ENCODE measurements at regions not wholly inside any gene's neighbourhood (a gene's known extent, or its start where the extent isn't known, plus 50 kb on each side); places are given as distances from the start of the nearest gene placed in this dataset.

GRCh38 chr1:171422511-171422910 is 62.8 kb upstream of the PRRC2C start:
- Histone ChIP-seq H3K4me2 (no peak overlapping the region), H3K9me2 (ENCODE audit: insufficient read depth) (no peaks in the 10 kb centered on the region), H3K4me3 (no peak overlapping the region), H3K36me3 (ENCODE audit: low read depth) (no peaks in the 10 kb centered on the region), H4K20me1 (ENCODE audit: insufficient read depth) (no peaks in the 10 kb centered on the region), H3K79me2 (ENCODE audit: low read depth) (no peaks in the 10 kb centered on the region), H3K9me3 (ENCODE audit: insufficient read depth, low read depth) (no peaks in the 10 kb centered on the region), H3K4me1 (replicated peaks; ENCODE audit: insufficient read depth) (no peaks in the 10 kb centered on the region), H3K27ac (no peak overlapping the region), H3K27me3 (ENCODE audit: insufficient read depth, low read depth) (no peaks in the 10 kb centered on the region), H3F3A (ENCODE audit: insufficient read depth, low read depth) (no peaks in the 10 kb centered on the region), H2AFZ (no peak overlapping the region)
- ChIA-PET CTCF (no interaction called here), POLR2A (ENCODE audit: unreplicated experiment) (no interaction called here)
- TF ChIP-seq EZH2 (IDR thresholded peaks at IDR 0.05; ENCODE audit: low read depth) = no peak
- TF ChIP-seq CTCF (conservative IDR thresholded peaks at IDR 0.05) = no peak
- no peak for DNase-seq
- no TSS peak for BruUV-seq (replicated peaks)
- intact Hi-C loops (cut with micrococcal nuclease; ENCODE audit: unreplicated experiment) = no loop called here

- H3K27me3 ChIP-seq (ENCODE audit: insufficient read depth, low read depth) = no peaks in the 10 kb centered on the region
- H3K9me3 ChIP-seq (ENCODE audit: insufficient read depth, low read depth) = no peaks in the 10 kb centered on the region
- ChIA-PET POLR2A (ENCODE audit: unreplicated experiment) (no interaction called here), CTCF (no interaction called here)
- TF ChIP-seq CTCF (conservative IDR thresholded peaks at IDR 0.05) = no peak
- no peak for TF ChIP-seq EZH2 (IDR thresholded peaks at IDR 0.05; ENCODE audit: low read depth)
- H3K27ac ChIP-seq = no peak overlapping the region
- H3K4me2 ChIP-seq = no peak overlapping the region
- no peak overlapping the region for H3K4me3 ChIP-seq
- DNase-seq = peak in 1 of 2 experiments; percentile 8
- H3K9me2 ChIP-seq (ENCODE audit: insufficient read depth) = no peaks in the 10 kb centered on the region
- no peaks in the 10 kb centered on the region for H3K4me1 ChIP-seq (replicated peaks; ENCODE audit: insufficient read depth)
- 0 out of 2 replicates have a peak overlapping the region, but pooled peaks have one; percentile 40 for H2AFZ ChIP-seq
- no peaks in the 10 kb centered on the region for H3K79me2 ChIP-seq (ENCODE audit: low read depth)
- intact Hi-C loops (cut with micrococcal nuclease; ENCODE audit: unreplicated experiment) = no loop called here
- H4K20me1 ChIP-seq (ENCODE audit: insufficient read depth) = no peaks in the 10 kb centered on the region
- H3K36me3 ChIP-seq (ENCODE audit: low read depth) = no peaks in the 10 kb centered on the region
- H3F3A ChIP-seq (ENCODE audit: insufficient read depth, low read depth) = no peaks in the 10 kb centered on the region
- BruUV-seq (replicated peaks) = no TSS peak
These were observed 60.8 kb upstream of the PRRC2C start for GRCh38 chr1:171424494-171424893.

- POLR2A ChIA-PET (ENCODE audit: unreplicated experiment) = no interaction called here
- H3F3A ChIP-seq (ENCODE audit: insufficient read depth, low read depth) = no peaks in the 10 kb centered on the region
- no peaks in the 10 kb centered on the region for H3K9me2 ChIP-seq (ENCODE audit: insufficient read depth)
- H3K4me2 ChIP-seq = no peak overlapping the region
- H4K20me1 ChIP-seq (ENCODE audit: insufficient read depth) = no peaks in the 10 kb centered on the region
- H3K4me1 ChIP-seq (replicated peaks; ENCODE audit: insufficient read depth) = no peaks in the 10 kb centered on the region
- no peak overlapping the region for H3K4me3 ChIP-seq
- intact Hi-C loops (cut with micrococcal nuclease; ENCODE audit: unreplicated experiment) = no loop called here
- H3K79me2 ChIP-seq (ENCODE audit: low read depth) = no peaks in the 10 kb centered on the region
- no TSS peak for BruUV-seq (replicated peaks)
- CTCF ChIA-PET = no interaction called here
- no peak for DNase-seq
- H2AFZ ChIP-seq = no peak overlapping the region
- no peak overlapping the region for H3K27ac ChIP-seq
- H3K36me3 ChIP-seq (ENCODE audit: low read depth) = no peaks in the 10 kb centered on the region
- H3K9me3 ChIP-seq (ENCODE audit: insufficient read depth, low read depth) = no peaks in the 10 kb centered on the region
- TF ChIP-seq EZH2 (IDR thresholded peaks at IDR 0.05; ENCODE audit: low read depth) (no peak), CTCF (conservative IDR thresholded peaks at IDR 0.05) (no peak)
- H3K27me3 ChIP-seq (ENCODE audit: insufficient read depth, low read depth) = no peaks in the 10 kb centered on the region
These were observed 58.7 kb upstream of the PRRC2C start for GRCh38 chr1:171426645-171427044.

All from PC-9 (cell line).